Ramos (cell line): ENCODE measurements at regions not wholly inside any gene's neighbourhood (a gene's known extent, or its start where the extent isn't known, plus 50 kb on each side); places are given as distances from the start of the nearest gene placed in this dataset.

Source experiments
- in situ Hi-C: fragments of 300-500 bp; cut with MboI; formaldehyde crosslinking; loops from one replicate; pipeline ENCODE4 v1.14.3; 2022; ENCODE audit warnings: low sequenced_read_pairs; ENCODE audit not compliant: unreplicated experiment

DNA sequence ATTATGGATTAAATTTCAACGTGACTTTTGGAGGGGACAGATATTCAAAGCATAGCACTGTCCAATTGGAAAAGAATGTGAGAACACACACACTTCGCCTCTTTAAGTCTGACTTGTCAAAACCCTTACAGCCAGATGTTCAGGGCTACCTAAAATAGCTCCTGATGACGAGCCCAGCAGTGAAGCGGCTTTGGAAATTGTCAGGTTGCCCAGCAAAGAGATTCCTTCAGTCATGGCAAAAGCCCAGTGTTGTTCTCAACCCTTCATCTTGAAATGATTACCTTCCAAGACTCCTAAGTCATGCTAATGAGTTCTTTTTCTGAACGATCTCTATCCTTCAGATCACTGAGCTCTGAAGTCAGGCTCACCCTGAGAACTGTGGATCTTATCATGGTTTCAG is 436.6 kb downstream of the LRATD1 start:
- in situ Hi-C loops, result no loop called here

- in situ Hi-C loops, result no loop called here
Observed at GRCh38 chr2:15072836-15073235, 440.3 kb downstream of the LRATD1 start.

DNA sequence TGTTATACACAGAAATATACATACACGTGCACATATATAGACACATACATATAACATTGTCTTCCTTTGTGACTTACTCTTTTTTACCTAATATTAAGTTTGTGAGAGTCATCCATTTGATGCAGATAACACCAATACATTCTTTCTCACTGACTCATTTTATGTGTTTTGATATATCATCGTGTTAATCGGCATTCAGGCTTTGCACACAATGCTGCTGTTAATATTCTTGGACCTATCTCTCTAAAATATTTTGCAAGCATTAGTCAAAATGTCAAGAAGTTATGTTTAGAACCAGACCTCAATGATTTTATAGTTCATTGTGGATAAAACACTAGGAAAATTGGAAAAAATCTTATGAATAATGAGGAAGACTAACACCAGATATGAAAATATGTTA is 441.1 kb downstream of the LRATD1 start:
- in situ Hi-C loops, result no loop called here

DNA sequence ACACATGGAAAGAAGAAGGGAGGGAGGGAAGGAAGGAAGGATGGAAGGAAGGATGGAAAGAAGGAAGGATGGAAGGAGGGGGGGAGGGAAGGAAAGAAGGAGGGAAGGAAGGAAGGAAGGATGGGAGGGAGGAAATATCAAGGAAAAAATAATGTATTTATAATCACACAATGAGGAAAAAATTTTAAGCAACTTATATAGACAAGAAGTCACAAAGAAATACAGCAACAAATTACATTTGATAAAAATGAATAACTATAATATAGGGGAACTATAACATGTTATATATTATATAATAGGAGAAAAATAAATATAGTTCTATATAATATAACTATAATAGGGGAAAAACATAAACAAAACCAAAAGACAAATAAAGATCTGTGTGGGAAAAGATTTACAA is 441.8 kb downstream of the LRATD1 start:
- in situ Hi-C loops, result no loop called here

DNA sequence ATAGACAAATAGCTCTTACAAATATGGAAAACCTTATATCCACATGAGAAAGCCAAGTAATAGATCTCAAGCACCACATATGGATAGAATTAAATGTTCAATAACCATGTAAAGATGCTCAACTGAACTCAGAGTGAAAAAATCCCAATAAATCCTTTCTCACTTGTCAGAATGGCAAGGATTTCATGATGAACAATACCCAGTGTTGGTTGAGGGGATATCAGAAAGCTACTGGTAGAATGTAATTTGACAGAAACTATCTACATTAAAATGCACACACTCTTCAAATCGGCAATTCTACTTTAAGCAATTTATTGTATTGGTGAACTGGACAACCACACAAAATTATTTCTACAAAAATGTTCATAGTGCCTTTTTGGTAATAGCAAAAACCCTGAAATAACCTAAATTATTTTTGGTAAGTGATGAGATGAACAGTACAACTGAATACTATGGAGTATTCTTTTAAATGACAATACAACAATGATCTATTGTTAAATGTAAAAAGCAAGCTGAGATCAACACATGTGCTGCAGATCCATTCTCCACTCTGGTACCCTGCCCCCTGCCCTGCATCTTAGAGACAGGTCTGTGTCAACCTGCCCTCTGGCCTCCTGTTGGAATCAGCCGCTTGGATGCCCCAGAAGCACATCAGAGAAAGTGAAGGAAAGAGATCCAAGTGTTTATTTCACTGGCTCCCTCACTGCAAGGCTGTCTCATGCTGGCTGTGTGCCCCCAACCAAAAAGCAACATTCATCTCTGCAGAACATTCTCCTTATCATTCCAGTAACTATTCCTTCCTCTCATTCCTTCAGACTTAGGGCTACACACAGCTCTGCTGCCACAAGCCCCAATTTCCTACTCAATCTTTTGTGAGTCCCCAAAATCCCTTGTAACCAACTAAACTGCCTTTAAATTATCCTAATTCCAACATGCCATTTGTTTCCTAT is 442.5 kb downstream of the LRATD1 start:
- in situ Hi-C loops, result no loop called here

GRCh38 chr2:15076668-15077067 is 444.2 kb downstream of the LRATD1 start:
- in situ Hi-C loops, result no loop called here

GRCh38 chr2:15081356-15081755 is 448.8 kb downstream of the LRATD1 start:
- in situ Hi-C loops, result no loop called here

DNA sequence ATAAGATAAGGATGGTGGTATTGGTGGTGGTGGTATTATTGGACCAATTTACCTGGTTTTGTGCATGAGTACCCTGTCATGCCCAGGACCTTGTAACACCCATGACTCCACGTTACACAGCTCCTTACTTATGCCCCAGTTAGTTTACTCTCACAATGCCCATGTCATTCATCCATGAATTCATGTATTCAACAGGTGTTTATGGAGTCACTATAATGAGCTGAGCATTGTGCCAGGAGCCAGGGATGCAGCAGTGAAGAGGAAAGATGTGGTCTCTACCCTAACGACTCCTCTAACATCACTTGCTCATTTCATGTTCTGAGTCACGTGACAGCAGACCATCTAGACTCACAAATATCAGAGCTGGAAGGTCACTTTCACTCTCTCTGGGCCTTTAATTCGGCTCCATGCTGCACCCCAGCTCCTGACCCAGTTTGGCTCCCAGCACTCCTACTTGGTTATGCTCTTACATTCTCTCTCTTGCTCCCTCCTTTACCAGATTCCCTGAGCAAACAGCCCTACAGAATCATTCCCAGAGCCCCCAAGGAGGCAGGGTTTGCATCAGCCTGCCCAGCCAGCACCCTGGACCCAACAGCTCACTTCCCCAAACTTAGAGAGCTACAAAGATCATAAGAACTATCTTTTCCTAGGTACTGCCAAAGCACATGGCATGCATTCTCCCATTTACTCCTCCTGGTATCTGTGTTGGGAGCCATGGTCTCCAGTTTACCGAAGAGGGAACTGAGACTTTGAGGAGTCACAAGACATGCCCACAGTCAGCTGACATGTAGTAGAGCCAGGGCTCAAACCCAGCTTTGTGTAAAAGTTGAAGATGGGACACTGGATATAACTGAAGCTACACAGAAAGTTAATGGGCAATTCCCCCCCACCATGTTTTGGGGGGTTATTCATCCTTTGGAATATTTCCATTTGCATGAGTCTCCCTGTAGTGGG is 449.9 kb downstream of the LRATD1 start:
- in situ Hi-C loops, result no loop called here

DNA sequence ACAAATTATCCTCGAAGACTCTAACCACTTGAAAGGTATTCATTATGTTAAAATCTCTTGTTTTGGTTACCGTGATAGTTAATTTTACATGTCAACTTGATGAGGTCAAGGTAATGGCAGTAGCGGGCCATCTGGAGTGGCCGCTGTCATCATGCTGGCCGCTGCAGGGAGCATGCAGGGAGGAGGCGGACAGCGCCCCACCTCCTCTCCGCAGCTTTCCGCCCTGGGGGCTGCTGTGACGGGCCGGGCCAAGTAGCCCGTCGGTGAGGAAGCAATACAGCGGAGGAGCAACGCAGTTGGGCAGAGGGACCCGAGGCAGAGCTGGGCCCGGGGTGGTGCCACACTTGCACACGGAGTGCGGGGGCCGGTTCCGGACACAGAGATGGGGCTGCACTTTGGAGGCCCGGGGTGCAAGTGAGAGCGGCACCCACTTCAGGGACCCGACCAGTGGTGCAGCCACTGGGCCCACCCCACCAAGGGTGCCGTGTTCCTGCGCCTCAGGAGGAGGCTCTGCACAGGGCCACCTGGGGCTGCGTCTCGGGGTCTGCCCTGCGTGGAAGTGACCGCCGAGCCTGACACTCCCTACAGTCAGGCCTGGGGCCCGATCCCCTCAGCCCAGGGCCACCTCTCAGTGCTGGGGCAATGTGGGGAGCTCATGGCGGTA is 452.4 kb downstream of the LRATD1 start:
- in situ Hi-C loops, result no loop called here

DNA sequence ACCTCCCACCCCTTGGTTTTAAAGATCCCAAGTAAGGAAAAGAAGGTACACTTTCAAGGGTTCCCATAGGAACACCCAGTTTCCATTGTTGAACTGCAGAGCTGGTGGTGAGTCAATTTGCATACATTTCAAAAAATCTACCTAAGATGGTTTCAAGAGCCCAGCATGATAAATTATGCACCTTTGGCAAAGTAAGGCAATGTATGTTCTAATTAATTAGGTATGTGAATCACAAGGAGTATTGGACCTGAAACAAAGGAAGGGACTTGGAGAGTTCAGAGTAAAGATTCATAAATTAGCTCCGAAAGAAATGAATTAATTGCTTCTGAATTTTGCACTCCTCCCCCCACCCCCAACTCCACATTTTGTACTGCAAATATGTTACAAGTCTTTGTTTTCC is 459.7 kb downstream of the LRATD1 start:
- in situ Hi-C loops, result no loop called here

DNA sequence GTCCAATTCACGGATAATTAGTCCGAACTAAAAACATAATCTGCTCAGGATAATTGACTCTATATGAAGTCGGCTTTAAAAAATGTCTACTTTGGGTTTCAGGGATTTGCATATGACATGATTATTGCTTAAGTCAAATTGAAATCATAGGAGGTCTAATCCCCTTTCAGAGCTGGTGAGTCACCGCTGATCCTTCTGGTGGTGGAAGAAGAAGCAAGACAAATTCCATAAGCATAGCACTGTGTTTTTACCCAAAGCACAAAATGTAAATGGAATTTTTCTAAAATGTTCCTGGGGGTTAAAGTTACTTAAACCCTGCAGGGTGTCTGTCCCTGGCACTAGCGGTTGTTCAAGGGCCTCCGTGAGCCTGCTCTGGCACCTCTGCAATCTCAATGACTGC is 460.2 kb downstream of the LRATD1 start:
- in situ Hi-C loops, result no loop called here

- in situ Hi-C loops, result no loop called here
Observed at GRCh38 chr2:15094161-15094560, 461.6 kb downstream of the LRATD1 start.

GRCh38 chr2:15096873-15097272 is 464.3 kb downstream of the NBAS start:
- in situ Hi-C loops, result no loop called here

- in situ Hi-C loops, result no loop called here
Observed at GRCh38 chr2:15107137-15107536, 454.0 kb downstream of the NBAS start.

GRCh38 chr2:15111718-15112117 is 449.4 kb downstream of the NBAS start:
- in situ Hi-C loops, result no loop called here

DNA sequence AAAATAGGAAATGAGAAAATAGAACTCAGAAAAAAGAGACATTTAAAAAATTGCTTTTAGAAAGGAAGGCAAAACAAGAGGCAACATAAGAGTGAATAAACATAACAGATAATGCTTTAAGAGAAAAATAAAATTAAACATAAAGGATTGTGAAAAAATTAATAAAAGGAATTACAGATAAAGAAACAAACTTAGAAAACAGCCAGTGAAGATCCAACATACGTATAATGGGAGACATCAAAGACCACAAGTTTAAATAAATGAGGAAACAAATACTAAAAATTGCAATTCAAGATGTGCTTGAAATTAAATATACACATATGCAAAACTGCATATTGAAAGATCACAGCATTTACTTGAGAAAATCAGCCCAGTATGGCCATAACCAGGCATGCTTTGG is 448.9 kb downstream of the NBAS start:
- in situ Hi-C loops, result no loop called here

DNA sequence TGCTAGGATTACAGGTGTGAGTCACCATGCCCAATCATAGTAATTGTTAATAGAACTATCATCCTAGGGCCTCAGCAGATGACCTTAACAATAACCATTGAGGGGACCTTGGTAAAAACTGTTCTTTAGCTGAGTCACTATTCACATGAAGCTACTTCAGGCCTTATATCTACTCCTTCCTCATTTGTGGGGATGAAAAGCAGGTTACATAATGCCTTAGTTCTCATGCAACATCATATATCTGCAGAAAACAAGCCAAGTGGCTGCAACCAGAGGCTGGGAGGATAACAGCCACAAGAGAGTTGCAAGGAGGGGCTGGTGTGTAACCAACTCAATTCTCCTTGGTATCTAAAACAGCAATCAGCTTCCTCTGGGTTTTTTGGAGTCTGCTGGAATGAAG is 445.4 kb downstream of the NBAS start:
- in situ Hi-C loops, result no loop called here

- in situ Hi-C loops, result no loop called here
Observed at GRCh38 chr2:15116830-15117229, 444.3 kb downstream of the NBAS start.
